Cardiac muscle cell (in vitro differentiated cells and primary cell): ENCODE measurements at regions not wholly inside any gene's neighbourhood (a gene's known extent, or its start where the extent isn't known, plus 50 kb on each side); places are given as distances from the start of the nearest gene placed in this dataset.

ENCODE experiments used
- DNase-seq, 2 donors: peaks; one replicate each; pipeline versions ENCODE4 v3.0.0 to v3.0.0-alpha.2; 2010 to 2017; ENCODE audit warnings: low read depth in 1 of 2, low spot score in 1 of 2
- H3K27ac ChIP-seq: fragments of 200-600 bp; sonication (generic); 2 replicates; pipeline ENCODE4 v1.5.1; 2016
- H3K27me3 ChIP-seq: fragments of 200-600 bp; sonication (generic); 2 replicates; pipeline ENCODE4 v1.6.0; 2016; ENCODE audit warnings: control low read depth
- H3K36me3 ChIP-seq: fragments of 200-600 bp; sonication (generic); 2 replicates; pipeline ENCODE4 v1.5.1; 2016; ENCODE audit warnings: control low read depth
- H3K4me1 ChIP-seq: fragments of 200-600 bp; sonication (generic); 2 replicates; pipeline ENCODE4 v1.8.1; 2017; ENCODE audit warnings: low read depth, mild to moderate bottlenecking, mixed run types
- H3K4me3 ChIP-seq: fragments of 200-600 bp; sonication (generic); 2 replicates; pipeline ENCODE4 v1.5.1; 2016; ENCODE audit warnings: mild to moderate bottlenecking
- H3K9me3 ChIP-seq: fragments of 200-600 bp; sonication (generic); 2 replicates; pipeline ENCODE4 v1.5.1; 2017; ENCODE audit warnings: low read depth, mild to moderate bottlenecking, control low read depth
- TF ChIP-seq, protein P1 (sequence below): IDR thresholded peaks from 2 replicates; pipeline ENCODE4 v1.5.1; 2012; ENCODE audit warnings: low read depth, mild to moderate bottlenecking, low read length

DNA sequence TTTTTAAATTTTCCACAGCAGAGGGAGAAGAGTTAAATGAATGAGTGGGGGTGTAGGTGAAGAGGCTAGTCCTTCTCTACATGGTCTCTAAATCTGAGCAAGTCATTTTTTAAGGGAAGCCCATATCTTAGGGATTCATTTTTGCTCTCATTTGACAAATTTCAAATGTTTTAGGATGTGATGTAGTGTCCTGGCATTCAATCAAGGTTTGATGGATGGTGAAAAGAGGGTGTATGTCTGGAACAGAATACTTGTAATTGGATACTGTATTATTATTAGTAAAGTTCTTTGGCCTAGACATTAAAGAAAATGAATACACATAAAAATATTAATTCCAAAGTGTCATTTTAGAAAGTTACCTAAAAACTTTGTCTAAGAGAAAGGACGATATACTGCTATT, 167.8 kb upstream of the PTBP2 start:
- H3K4me1 ChIP-seq = peaks cover 3% of the 10 kb centered on the region
- no peaks in the 10 kb centered on the region for H3K36me3 ChIP-seq
- DNase-seq = no peak
- TF ChIP-seq, protein P1, sequence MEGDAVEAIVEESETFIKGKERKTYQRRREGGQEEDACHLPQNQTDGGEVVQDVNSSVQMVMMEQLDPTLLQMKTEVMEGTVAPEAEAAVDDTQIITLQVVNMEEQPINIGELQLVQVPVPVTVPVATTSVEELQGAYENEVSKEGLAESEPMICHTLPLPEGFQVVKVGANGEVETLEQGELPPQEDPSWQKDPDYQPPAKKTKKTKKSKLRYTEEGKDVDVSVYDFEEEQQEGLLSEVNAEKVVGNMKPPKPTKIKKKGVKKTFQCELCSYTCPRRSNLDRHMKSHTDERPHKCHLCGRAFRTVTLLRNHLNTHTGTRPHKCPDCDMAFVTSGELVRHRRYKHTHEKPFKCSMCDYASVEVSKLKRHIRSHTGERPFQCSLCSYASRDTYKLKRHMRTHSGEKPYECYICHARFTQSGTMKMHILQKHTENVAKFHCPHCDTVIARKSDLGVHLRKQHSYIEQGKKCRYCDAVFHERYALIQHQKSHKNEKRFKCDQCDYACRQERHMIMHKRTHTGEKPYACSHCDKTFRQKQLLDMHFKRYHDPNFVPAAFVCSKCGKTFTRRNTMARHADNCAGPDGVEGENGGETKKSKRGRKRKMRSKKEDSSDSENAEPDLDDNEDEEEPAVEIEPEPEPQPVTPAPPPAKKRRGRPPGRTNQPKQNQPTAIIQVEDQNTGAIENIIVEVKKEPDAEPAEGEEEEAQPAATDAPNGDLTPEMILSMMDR = no peak
- no peaks in the 10 kb centered on the region for H3K9me3 ChIP-seq
- no peak overlapping the region for H3K27ac ChIP-seq
- no peak overlapping the region for H3K4me3 ChIP-seq
- no peaks in the 10 kb centered on the region for H3K27me3 ChIP-seq

GRCh38 chr1:96554364-96554763, 167.2 kb upstream of the PTBP2 start:
- no peaks in the 10 kb centered on the region for H3K27me3 ChIP-seq
- H3K36me3 ChIP-seq = no peaks in the 10 kb centered on the region
- peaks cover 3% of the 10 kb centered on the region for H3K4me1 ChIP-seq
- H3K9me3 ChIP-seq = no peaks in the 10 kb centered on the region
- TF ChIP-seq, protein P1 = no peak
- no peak overlapping the region for H3K27ac ChIP-seq
- no peak for DNase-seq
- H3K4me3 ChIP-seq = no peak overlapping the region

DNA sequence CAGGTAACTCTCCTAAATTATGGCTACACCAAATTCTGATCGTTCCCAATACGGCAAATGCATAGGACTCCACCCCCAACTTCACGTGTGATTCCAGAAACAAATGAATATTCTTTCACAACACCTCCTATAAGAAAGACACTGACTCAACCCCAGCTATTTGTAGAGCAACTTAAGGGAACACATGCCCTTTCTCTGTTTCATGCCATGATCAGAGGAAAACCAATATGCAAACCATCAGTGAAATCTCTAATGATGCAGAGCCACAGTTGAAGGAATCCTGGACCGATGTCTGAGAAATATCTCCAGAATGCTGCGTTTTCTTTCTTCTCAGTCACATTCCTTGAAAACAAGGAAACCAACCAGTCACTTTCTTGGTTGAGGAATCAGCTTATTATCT, 164.2 kb upstream of the PTBP2 start:
- TF ChIP-seq, protein P1 = no peak
- no peaks in the 10 kb centered on the region for H3K27me3 ChIP-seq
- peak in 1 of 2 donors; percentile 49 for DNase-seq
- H3K4me3 ChIP-seq = no peak overlapping the region
- no peak overlapping the region for H3K27ac ChIP-seq
- peaks cover 3% of the 10 kb centered on the region for H3K4me1 ChIP-seq
- H3K9me3 ChIP-seq = no peaks in the 10 kb centered on the region
- no peaks in the 10 kb centered on the region for H3K36me3 ChIP-seq

GRCh38 chr1:96558635-96559034, 162.9 kb upstream of the PTBP2 start:
- Histone ChIP-seq H3K27ac (no peak overlapping the region), H3K9me3 (no peaks in the 10 kb centered on the region), H3K4me1 (peaks cover 3% of the 10 kb centered on the region), H3K36me3 (no peaks in the 10 kb centered on the region), H3K27me3 (no peaks in the 10 kb centered on the region), H3K4me3 (no peak overlapping the region)
- no peak for DNase-seq
- TF ChIP-seq, protein P1 = no peak

- H3K9me3 ChIP-seq = no peaks in the 10 kb centered on the region
- H3K4me3 ChIP-seq = no peak overlapping the region
- no peak overlapping the region for H3K27ac ChIP-seq
- TF ChIP-seq, protein P1 = no peak
- DNase-seq = peak in 1 of 2 donors; percentile 19
- no peaks in the 10 kb centered on the region for H3K36me3 ChIP-seq
- peaks cover 3% of the 10 kb centered on the region for H3K4me1 ChIP-seq
- H3K27me3 ChIP-seq = no peaks in the 10 kb centered on the region
Observed at GRCh38 chr1:96559181-96559580, 162.4 kb upstream of the PTBP2 start.
